ENCODE measurements at regions not wholly inside any gene's neighbourhood (a gene's known extent, or its start where the extent isn't known, plus 50 kb on each side); places are given as distances from the start of the nearest gene placed in this dataset.

GRCh38 chr3:87090631-87091030 is 99.7 kb upstream of the VGLL3 start:
- H3K4me2 ChIP-seq (ENCODE audit: low read depth, low read length), result 0 out of 2 replicates have a peak overlapping the region, but pooled peaks have one; percentile 47
- H3K36me3 ChIP-seq (ENCODE audit: control insufficient read depth, insufficient read depth, low read length), result no peaks in the 10 kb centered on the region
- ATAC-seq (ENCODE audit: low read depth) (no peak), DNase-seq (no peak)
- H3K4me1 ChIP-seq (ENCODE audit: control insufficient read depth, insufficient read depth, low read length), result peaks cover 2% of the 10 kb centered on the region; the same call in 1 of the 2 replicates
- no peak overlapping the region for H3K14ac ChIP-seq (replicated peaks; ENCODE audit: low read depth, low read length)
- H2BK5ac ChIP-seq (ENCODE audit: low read depth, low read length, poor library complexity, severe bottlenecking), result no peak overlapping the region
- H2BK20ac ChIP-seq (ENCODE audit: low read depth, low read length), result no peak overlapping the region
- no peak for TF ChIP-seq RFX5 (IDR thresholded peaks at IDR 0.05; ENCODE audit: low read depth, low read length)
- TF ChIP-seq RAD21 (IDR thresholded peaks at IDR 0.05; ENCODE audit: low read length), result no peak
- TF ChIP-seq MXI1 (IDR thresholded peaks at IDR 0.05; ENCODE audit: borderline replicate concordance, low read depth, low read length), result no peak
- no peak for TF ChIP-seq POLR2A (IDR thresholded peaks at IDR 0.05; ENCODE audit: low read depth, low read length)
- no peak for TF ChIP-seq SMC3 (IDR thresholded peaks at IDR 0.05; ENCODE audit: low read depth, low read length)
- no peak for TF ChIP-seq USF2 (IDR thresholded peaks at IDR 0.05; ENCODE audit: low read depth, low read length)
- no peak for TF ChIP-seq CHD1 (IDR thresholded peaks at IDR 0.05; ENCODE audit: low read depth, low read length)
- TF ChIP-seq RCOR1 (IDR thresholded peaks at IDR 0.05; ENCODE audit: insufficient replicate concordance, low read length), result no peak
- TF ChIP-seq CTCF (conservative IDR thresholded peaks at IDR 0.05; ENCODE audit: low read depth, low read length), result no peak
- no peak for TF ChIP-seq BHLHE40 (IDR thresholded peaks at IDR 0.05; ENCODE audit: low read depth, low read length)
- H3K9me1 ChIP-seq (ENCODE audit: insufficient read depth, low read length), result no peaks in the 10 kb centered on the region
- no peak overlapping the region for H3K4ac ChIP-seq (ENCODE audit: low read depth, low read length)
- no peaks in the 10 kb centered on the region for H3K27me3 ChIP-seq (ENCODE audit: control insufficient read depth, insufficient read depth, low read length)
- in situ Hi-C loops (cut with MboI; ENCODE audit: low sequenced_read_pairs) (no loop called here), intact Hi-C loops (cut with micrococcal nuclease) (no loop called here), dilution Hi-C loops (cut with HindIII; ENCODE audit: low sequenced_read_pairs, unreplicated experiment) (no loop called here)
- H4K91ac ChIP-seq (ENCODE audit: insufficient read depth, low read depth, low read length), result no peak overlapping the region
- H2AK9ac ChIP-seq (replicated peaks; ENCODE audit: low read depth, low read length, poor library complexity), result no peak overlapping the region
- no peak overlapping the region; the same call in 1 of the 2 replicates for H4K5ac ChIP-seq (ENCODE audit: low read depth, low read length)
- BruUV-seq (replicated peaks), result no TSS peak
- H3K9me3 ChIP-seq (ENCODE audit: control insufficient read depth, insufficient read depth, low read length), result no peaks in the 10 kb centered on the region
- H3K56ac ChIP-seq (ENCODE audit: extremely low read depth, insufficient read depth, low read length), result no peak overlapping the region
- H3K18ac ChIP-seq (ENCODE audit: low read depth, low read length), result no peak overlapping the region
- H3K79me1 ChIP-seq (ENCODE audit: low read depth in 1 of 2, low read length in 2 of 2), result no peaks in the 10 kb centered on the region; a peak in 1 of 4 replicates
- no peak overlapping the region for H3K9ac ChIP-seq (ENCODE audit: low read depth, low read length)
- no peak overlapping the region; the same call in 1 of the 2 replicates for H3K23ac ChIP-seq (ENCODE audit: low read depth, low read length)
- CTCF ChIA-PET, result no interaction called here
- H2AK5ac ChIP-seq (ENCODE audit: low read depth, low read length), result no peak overlapping the region
- no peaks in the 10 kb centered on the region for H4K20me1 ChIP-seq (ENCODE audit: insufficient read depth, low read length)
- POLR2A ChIA-PET (ENCODE audit: unreplicated experiment), result no interaction called here
- H2AFZ ChIP-seq (replicated peaks; ENCODE audit: low read length, poor library complexity), result no peak overlapping the region
- no peak overlapping the region for H3K4me3 ChIP-seq (ENCODE audit: insufficient read depth, low read depth, low read length)
- no peak overlapping the region for H3K27ac ChIP-seq (ENCODE audit: insufficient read depth, low read length)
- H2BK15ac ChIP-seq (ENCODE audit: low read depth, low read length), result no peak overlapping the region
- no peak overlapping the region for H2BK120ac ChIP-seq (ENCODE audit: low read depth, low read length)
- H4K8ac ChIP-seq (ENCODE audit: low read depth in 2 of 2, low read length in 2 of 2), result no peak overlapping the region
